Fibroblast of skin of left biceps (primary cell): ENCODE measurements at regions not wholly inside any gene's neighbourhood (a gene's known extent, or its start where the extent isn't known, plus 50 kb on each side); places are given as distances from the start of the nearest gene placed in this dataset.
A peak's percentile ranks its signal among the peaks of the same experiment; 100 is the strongest.

Source experiments
- DNase-seq, 2 experiments: peaks; one replicate each; pipeline ENCODE4 v3.0.0-alpha.2; 2013; ENCODE audit warnings: low read depth in 2 of 2

DNA sequence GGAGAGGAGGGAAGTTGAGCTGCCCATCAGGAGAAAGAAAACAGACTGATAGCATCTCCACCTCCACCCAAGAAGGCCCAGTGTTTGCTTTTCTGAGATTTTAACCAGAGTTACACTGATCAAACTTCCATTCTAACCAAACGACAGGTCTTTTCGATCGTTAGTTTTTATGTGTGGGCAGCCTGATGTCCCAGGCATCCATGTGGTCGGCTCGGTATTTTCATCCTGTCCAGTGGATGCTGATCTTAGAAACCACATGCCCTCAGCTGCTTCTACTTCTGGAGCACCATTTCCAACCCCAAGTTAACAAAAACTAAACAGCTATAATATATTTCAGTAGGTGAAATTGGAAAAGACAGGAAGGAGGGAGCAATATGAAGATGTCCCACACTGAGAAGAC lies 536.8 kb upstream of the JAG1 start:
- no peak for DNase-seq

DNA sequence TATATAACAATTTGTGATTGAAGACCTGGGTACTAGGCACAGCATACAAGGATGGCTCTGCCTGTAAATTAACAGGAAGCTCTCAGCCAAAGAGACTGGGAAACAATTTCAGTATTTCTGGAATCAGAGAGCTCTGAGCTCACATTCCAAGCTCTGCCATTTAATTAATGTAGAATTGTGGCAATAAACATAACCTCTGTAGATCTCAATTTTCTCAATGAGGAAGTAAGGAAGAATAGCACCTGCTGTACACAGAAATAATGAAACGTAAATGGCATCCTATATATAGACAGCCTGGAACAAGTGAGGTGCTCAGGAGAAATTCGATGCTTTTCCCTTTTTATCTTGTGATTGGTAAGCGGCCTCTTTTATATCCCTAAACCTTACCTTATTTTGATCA lies 538.5 kb upstream of the JAG1 start:
- DNase-seq: no peak

GRCh38 chr20:11212902-11213301 lies 539.1 kb upstream of the JAG1 start:
- DNase-seq: no peak

DNA sequence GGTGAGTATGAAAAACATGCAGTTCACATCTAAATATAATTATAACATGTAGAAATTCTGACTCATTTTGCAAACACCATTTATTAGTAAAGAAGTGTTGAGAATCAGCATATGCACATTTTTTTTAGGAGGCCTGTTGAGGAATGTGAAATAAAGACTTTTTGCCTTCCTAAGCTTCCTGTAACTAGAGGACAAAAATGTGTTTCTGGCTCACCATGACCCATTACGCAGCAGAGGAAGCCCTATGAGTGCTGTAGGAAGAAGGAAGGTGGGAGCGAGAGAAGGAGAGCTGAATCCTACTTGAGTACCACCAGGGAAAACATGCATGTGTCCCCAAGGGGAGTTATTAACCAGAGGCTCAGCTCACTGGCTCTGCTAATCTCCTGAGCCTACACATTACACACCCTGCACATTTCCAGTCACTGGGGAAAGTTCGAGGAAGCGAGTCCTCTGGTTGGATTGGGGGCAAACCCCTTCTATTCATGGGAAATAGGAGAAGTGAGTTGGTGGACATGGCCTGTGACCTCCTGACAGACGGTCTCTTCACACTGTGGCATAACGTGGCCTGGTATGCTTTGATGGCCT lies 540.5 kb upstream of the JAG1 start:
- no peak for DNase-seq

DNA sequence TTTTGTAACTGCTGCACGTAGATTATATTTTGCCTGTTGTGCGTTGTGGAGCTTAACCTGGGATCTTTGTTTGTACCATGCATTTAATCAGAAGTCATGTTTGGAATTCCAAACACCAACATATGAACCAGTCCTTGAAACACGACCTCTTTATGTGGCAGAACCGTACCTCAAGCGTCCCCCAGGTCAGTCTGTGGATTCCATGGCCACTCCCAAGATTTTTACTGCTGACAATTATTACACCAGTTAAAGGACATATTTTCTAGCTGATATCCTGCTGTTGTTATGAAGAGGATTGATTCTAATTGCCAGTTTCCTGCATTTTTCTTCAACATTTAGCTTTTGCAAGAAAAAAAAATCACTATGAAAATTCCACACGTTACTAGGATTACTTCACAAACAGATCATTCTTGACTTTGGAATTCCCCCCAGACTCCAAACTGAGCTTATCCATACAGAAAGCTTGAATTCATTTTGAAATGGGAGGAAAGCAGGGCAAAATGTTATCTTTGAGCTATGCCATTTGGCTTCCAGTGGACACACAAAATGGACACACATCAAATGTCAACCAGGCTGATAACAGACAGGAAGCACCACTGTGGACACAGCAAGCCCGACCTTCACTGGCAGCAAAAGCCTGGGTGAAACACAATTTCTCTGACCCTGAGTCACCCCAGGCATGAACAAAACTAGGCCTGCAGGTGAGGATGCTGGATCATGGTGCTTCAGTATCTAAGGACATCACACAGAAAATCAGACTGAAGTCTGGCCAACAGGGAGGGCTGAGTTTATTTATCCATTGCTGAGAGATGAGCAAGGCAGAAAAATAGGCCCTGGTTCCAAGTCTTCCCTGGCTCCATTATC lies 542.9 kb upstream of the JAG1 start:
- DNase-seq: peak; percentile 68 to 72

GRCh38 chr20:11217326-11218172 lies 543.8 kb upstream of the JAG1 start:
- DNase-seq: no peak

DNA sequence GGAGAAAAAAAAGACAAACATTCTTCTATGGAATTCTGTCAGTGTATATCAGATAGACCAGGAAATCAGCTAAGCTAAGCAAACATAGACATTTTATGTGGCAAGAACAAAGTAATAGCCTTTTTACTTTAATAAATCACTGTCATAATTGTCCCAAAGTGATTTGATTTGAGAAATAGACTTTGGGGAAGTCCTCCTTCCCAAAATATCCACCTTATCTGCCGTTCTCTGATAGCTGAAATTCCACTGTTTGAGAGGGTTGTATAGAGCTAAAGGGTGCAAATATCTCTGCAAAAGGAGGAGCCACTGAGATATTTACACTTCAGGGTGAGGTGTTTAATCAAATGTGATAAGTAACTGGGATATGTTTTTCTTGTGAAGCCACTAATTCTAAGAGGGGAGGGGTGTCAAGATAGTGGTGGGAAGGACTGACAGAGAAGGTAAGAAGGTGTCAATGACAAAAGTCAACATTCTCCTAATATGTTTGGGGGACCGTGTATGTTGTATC lies 544.4 kb upstream of the JAG1 start:
- no peak for DNase-seq

- no peak for DNase-seq
Measured at GRCh38 chr20:11219192-11219591, 545.4 kb upstream of the JAG1 start.

- DNase-seq: no peak
Measured at GRCh38 chr20:11221046-11221445, 547.2 kb upstream of the JAG1 start.

DNA sequence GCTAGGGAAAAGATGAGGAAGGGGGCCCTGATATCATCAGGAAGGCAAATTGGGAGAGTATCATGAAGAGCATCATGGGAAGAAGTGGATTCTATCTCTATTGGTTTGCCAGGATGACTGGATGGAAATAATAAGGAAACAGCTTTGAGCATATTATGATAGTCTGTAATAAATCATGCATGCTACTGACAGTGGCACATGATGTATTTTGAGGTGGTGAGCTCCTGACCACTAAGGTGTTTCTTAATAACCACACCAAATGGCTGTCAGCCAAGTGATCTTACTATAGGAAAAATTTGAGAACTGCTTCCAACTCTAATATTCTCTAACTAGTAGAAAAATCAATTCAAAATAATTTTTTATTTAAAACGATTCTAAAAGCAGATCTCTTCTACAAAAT lies 548.4 kb upstream of the JAG1 start:
- no peak for DNase-seq

DNA sequence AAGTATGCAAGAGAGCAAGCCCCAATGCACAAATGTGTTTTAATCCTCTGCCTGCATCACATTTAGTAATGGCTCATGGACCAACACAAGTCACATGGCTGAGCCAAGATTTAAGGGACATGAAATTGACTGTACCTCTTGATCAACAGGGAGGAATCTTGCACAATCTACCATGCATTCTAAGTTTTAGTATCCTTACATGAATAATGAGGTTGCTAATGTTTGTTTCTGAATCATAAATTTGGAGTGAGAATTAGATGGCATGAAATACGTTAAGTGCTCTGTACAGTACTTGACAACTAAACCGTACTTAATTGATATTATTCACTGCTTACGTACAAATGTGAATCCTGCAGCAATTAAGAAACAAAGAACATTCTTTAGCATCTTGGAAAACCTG lies 553.8 kb upstream of the JAG1 start:
- no peak for DNase-seq

- peak; percentile 80 for DNase-seq
Measured at GRCh38 chr20:11229772-11230171, 556.0 kb upstream of the JAG1 start.

DNA sequence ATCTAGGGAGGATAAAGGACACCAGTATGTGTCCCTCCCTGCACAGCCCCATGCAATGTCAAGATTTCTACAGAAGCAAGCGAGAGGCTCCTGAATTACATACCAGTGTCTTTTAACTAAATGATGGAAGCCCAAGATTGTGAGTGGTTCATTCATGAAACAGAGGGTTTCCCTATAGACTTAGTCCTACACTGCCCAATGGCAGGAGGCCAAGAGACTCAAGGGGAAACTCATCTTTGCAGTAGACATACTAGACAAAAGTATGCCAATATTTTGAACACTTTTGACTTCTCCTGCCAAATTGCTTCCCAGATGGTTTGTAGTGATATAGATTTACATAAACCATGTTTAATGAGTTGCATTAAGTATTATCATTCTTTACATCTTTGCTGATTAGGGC lies 557.2 kb upstream of the JAG1 start:
- no peak for DNase-seq

DNA sequence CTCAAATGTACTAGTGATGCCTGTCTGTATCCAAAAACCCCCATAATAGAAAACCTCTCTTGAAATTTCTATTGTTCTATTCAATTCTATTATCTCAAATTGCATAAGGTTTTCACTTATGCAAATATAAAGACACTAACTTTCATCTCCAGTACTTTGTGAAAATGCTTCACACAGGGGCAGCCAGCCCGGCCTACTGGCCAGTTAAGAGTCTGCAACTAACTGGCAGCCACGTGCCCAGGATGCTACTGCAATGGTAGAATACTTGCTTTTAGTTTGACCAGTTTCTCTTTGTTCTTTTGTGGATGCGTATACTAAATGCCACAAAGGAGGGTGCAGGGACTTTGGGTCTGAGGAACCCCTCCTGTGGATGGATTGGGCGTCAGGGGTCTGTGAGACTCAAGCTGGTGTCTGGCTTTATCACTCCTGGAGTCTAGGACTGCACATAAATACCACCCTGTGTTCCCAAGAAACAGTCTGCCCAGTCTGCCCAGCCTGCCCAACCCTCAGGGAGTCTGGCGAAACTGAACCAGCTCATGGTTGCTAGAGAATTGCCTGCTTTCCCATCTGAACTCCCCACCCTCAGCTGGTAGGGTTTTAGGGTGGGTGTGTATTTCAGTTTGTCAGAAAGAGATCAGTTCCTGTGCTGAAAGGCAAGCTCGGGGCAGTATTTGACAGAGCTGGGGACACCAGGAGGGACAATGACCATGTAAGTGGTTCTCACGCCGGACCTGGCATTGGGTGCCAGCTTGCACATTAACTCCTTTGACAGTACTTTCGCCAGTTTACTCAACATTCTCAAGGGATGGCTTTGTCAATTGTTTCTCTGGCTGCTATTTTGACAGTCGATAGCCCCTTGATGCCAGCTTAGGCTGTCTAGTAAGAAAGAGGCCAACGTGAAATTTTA lies 558.2 kb upstream of the JAG1 start:
- no peak for DNase-seq

DNA sequence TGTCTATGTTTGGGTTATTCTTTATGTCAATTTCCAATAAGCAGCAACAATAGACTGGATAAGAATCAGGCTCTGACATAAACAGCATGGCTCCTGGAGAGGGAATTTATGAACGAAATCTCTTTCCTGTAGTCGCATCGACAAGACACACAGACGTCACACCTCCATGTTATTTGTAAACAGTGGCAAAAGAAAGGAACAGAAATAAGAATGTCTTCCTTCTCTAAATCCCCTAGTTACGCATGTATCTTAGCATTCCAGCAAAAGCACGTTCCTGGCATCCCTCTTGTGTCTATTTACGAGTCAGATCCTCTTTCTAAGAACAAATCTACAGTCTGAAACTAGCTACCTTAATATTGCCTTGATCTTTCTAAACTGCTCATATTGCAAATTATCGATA lies 559.1 kb upstream of the JAG1 start:
- DNase-seq: no peak

GRCh38 chr20:11234181-11234580 lies 560.4 kb upstream of the JAG1 start:
- no peak for DNase-seq

DNA sequence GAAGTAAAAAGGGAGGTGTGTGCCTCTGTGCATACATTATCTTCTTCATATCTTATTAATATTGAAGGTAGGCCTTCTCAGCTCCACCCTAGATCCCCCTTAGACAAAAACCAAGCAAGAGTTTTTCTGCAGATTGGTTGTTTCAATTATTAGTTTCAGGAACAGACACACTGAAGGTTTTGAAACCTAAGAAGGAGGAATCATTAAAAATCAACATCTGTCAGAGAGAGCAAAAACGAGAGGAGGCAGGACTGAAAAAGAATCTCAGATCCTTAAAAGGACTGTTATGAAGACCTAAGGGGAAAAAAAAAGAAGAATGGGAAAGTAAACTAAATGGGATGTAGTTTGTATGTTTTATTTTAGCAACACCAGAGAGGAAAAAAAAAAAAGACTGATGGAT lies 560.8 kb upstream of the JAG1 start:
- DNase-seq: no peak

- no peak for DNase-seq
Measured at GRCh38 chr20:11235058-11235457, 561.3 kb upstream of the JAG1 start.

DNA sequence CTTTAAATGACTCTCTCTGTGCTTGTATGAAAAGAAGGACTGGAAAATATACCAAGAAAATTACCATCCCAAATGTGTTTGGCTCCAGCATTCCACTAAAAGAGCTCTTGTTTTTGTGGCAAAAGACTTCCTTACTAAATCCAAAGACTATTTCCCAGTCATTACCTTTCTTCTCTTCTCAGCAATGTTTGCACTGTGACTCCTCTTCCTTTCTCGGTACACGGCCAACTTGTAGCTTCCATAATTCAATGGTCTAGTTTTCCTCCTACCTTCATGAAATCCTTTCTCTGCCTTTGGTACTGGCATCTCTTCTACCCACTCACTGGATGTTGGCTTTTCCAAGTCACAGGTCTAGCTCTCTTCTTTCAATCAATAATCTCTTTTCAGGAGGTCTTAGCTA lies 568.5 kb upstream of the JAG1 start:
- no peak for DNase-seq

DNA sequence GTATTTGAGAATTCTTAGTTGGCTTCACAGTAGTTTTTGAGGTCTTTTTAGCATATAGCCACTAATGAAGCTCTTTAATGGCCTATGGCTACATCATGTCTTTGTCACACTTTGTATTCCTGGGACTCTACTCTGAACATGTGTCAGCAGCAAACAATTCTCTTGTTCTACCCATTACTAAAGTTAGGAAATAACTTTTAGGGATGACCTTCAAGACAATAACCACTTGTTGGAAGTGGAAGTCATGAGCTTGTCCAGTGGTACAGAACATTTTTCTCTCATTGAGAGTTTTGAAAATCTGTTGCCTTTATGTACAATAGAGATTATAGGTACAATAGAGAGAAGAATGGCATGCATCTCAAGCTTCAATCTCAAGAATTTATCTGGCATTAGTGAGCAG lies 571.6 kb upstream of the JAG1 start:
- no peak for DNase-seq

DNA sequence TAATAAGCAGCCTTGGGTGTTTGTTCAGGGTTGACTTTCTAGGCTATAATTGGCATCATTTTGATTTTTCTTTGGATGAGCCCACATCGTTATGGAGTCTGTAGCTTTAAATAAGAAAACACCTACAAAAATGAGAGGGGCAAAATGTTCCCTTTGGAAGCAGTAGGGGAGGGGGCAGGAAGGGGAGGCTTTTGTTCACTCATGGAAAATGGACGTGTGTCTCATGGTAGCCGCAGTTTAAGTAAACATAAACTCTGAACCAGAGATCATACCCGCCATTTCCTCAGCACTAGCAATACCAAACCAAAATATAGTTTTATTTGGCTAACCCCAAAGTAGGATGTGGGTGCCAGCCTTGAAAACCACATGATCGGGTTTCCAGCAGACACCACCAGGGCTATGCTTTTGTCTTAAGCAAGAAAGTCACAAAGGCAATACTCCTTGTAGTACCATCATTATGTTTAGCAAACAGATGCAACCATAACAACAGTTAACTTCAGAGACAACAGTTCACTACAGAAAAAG lies 572.5 kb upstream of the JAG1 start:
- no peak for DNase-seq
